ENCODE measurements at regions not wholly inside any gene's neighbourhood (a gene's known extent, or its start where the extent isn't known, plus 50 kb on each side); places are given as distances from the start of the nearest gene placed in this dataset.

GRCh38 chr4:11842620-11843263 lies 414.0 kb upstream of the HS3ST1 start:
- H3K27me3 ChIP-seq (ENCODE audit: insufficient read depth, low read depth): no peaks in the 10 kb centered on the region
- no peak overlapping the region for H2AFZ ChIP-seq (ENCODE audit: low read depth)
- no peaks in the 10 kb centered on the region for H3K79me2 ChIP-seq (ENCODE audit: insufficient read depth, low read depth)
- no peaks in the 10 kb centered on the region for H4K20me1 ChIP-seq (ENCODE audit: insufficient read depth)
- H3K27ac ChIP-seq: no peak overlapping the region
- H3K36me3 ChIP-seq (ENCODE audit: insufficient read depth): no peaks in the 10 kb centered on the region
- no peak for TF ChIP-seq CTCF (conservative IDR thresholded peaks at IDR 0.05; ENCODE audit: low read depth, low read length)
- no peak overlapping the region for H3K9ac ChIP-seq
- no peaks in the 10 kb centered on the region for H3K4me1 ChIP-seq (ENCODE audit: low read depth, poor library complexity, severe bottlenecking)
- H3K4me3 ChIP-seq (IDR thresholded peaks at IDR 0.05; ENCODE audit: insufficient read depth, low read depth, low read length): no peak overlapping the region
- no peak overlapping the region for H3K4me2 ChIP-seq

- Histone ChIP-seq H3K4me1 (ENCODE audit: low read depth, poor library complexity, severe bottlenecking) (no peaks in the 10 kb centered on the region), H3K4me2 (no peak overlapping the region), H2AFZ (ENCODE audit: low read depth) (no peak overlapping the region), H3K9ac (no peak overlapping the region), H3K27me3 (ENCODE audit: insufficient read depth, low read depth) (no peaks in the 10 kb centered on the region), H3K79me2 (ENCODE audit: insufficient read depth, low read depth) (no peaks in the 10 kb centered on the region), H3K27ac (no peak overlapping the region), H3K36me3 (ENCODE audit: insufficient read depth) (no peaks in the 10 kb centered on the region), H4K20me1 (ENCODE audit: insufficient read depth) (no peaks in the 10 kb centered on the region), H3K4me3 (IDR thresholded peaks at IDR 0.05; ENCODE audit: insufficient read depth, low read depth, low read length) (no peak overlapping the region)
- TF ChIP-seq CTCF (conservative IDR thresholded peaks at IDR 0.05; ENCODE audit: low read depth, low read length): no peak
Measured at GRCh38 chr4:11839889-11840288, 411.2 kb upstream of the HS3ST1 start.

DNA sequence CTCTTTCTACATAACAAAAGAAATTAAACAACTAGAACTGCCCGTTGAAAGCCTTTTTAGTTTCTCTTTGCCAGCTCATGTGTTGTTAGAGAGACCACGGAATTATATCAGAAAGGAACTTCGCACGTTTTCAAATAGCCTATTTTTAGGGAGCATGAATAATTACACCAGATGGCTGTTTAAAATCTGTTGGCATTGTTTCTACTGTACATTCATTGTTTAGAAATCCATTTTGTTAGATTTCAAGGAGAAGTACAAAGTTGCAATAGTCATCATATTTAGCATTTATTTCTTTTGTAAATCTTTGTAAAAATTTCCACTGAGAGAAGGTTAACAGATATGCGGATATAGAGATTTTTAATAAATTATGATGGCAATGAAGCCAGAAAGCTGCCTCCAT lies 403.0 kb upstream of the HS3ST1 start:
- H3K9ac ChIP-seq: no peak overlapping the region
- no peak overlapping the region for H3K4me2 ChIP-seq
- no peaks in the 10 kb centered on the region for H4K20me1 ChIP-seq (ENCODE audit: insufficient read depth)
- H3K4me1 ChIP-seq (ENCODE audit: low read depth, poor library complexity, severe bottlenecking): no peaks in the 10 kb centered on the region
- H3K4me3 ChIP-seq (IDR thresholded peaks at IDR 0.05; ENCODE audit: insufficient read depth, low read depth, low read length): no peak overlapping the region
- H3K27me3 ChIP-seq (ENCODE audit: insufficient read depth, low read depth): no peaks in the 10 kb centered on the region
- TF ChIP-seq CTCF (conservative IDR thresholded peaks at IDR 0.05; ENCODE audit: low read depth, low read length): no peak
- no peak overlapping the region for H3K27ac ChIP-seq
- no peaks in the 10 kb centered on the region for H3K79me2 ChIP-seq (ENCODE audit: insufficient read depth, low read depth)
- H2AFZ ChIP-seq (ENCODE audit: low read depth): no peak overlapping the region
- no peaks in the 10 kb centered on the region for H3K36me3 ChIP-seq (ENCODE audit: insufficient read depth)

- no peak for TF ChIP-seq CTCF (conservative IDR thresholded peaks at IDR 0.05; ENCODE audit: low read depth, low read length)
- H3K27ac ChIP-seq: no peak overlapping the region
- H3K79me2 ChIP-seq (ENCODE audit: insufficient read depth, low read depth): no peaks in the 10 kb centered on the region
- no peak overlapping the region for H3K4me2 ChIP-seq
- H3K4me3 ChIP-seq (IDR thresholded peaks at IDR 0.05; ENCODE audit: insufficient read depth, low read depth, low read length): no peak overlapping the region
- H3K36me3 ChIP-seq (ENCODE audit: insufficient read depth): no peaks in the 10 kb centered on the region
- no peak overlapping the region for H2AFZ ChIP-seq (ENCODE audit: low read depth)
- no peak overlapping the region for H3K9ac ChIP-seq
- H3K4me1 ChIP-seq (ENCODE audit: low read depth, poor library complexity, severe bottlenecking): no peaks in the 10 kb centered on the region
- no peaks in the 10 kb centered on the region for H3K27me3 ChIP-seq (ENCODE audit: insufficient read depth, low read depth)
- H4K20me1 ChIP-seq (ENCODE audit: insufficient read depth): no peaks in the 10 kb centered on the region
Measured at GRCh38 chr4:11824566-11824965, 395.9 kb upstream of the HS3ST1 start.

Data from KMS-11 (cell line).